Liver (tissue), 8 donors: ENCODE measurements at regions not wholly inside any gene's neighbourhood (a gene's known extent, or its start where the extent isn't known, plus 50 kb on each side); places are given as distances from the start of the nearest gene placed in this dataset.
"Not testable (repeated sequence)": the region's sequence is repeated elsewhere in the genome, so short reads cannot be mapped to it uniquely, and the experiment has no call there.

ENCODE experiments used
- DNase-seq: peaks from one replicate; pipeline ENCODE4 v3.0.0-alpha.2; 2017; ENCODE audit warnings: low spot score
- H3K27ac ChIP-seq, 2 donors: one replicate each; pipeline ENCODE4 v1.7.0; 2013; ENCODE audit warnings: inconsistent platforms in 2 of 2, low read length in 2 of 2, control low read depth in 1 of 2, low read depth in 1 of 2, mild to moderate bottlenecking in 1 of 2
- H3K27me3 ChIP-seq, 4 donors: one replicate each; pipeline versions ENCODE4 v1.6.1 to v1.7.0; 2013; ENCODE audit warnings: low read length in 3 of 4, inconsistent platforms in 1 of 4, mild to moderate bottlenecking in 1 of 4, moderate library complexity in 1 of 4; ENCODE audit not compliant: control insufficient read depth in 4 of 4, insufficient read depth in 4 of 4
- H3K36me3 ChIP-seq, 4 donors: one replicate each; pipeline versions ENCODE4 v1.6.1 to v1.7.0; 2013; ENCODE audit warnings: low read length in 3 of 4, mild to moderate bottlenecking in 3 of 4, low read depth in 1 of 4, moderate library complexity in 1 of 4; ENCODE audit not compliant: control insufficient read depth in 4 of 4, insufficient read depth in 3 of 4
- H3K4me1 ChIP-seq, 4 donors: one replicate each; pipeline versions ENCODE4 v1.6.1 to v1.7.0; 2013; ENCODE audit warnings: low read length in 3 of 4, mild to moderate bottlenecking in 3 of 4, moderate library complexity in 1 of 4; ENCODE audit not compliant: control insufficient read depth in 4 of 4, insufficient read depth in 4 of 4
- H3K4me3 ChIP-seq, 3 donors: one replicate each; pipeline versions ENCODE4 v1.6.1 to v1.7.0; 2013; ENCODE audit warnings: low read length in 3 of 3, control low read depth in 1 of 3, low read depth in 1 of 3, mild to moderate bottlenecking in 1 of 3
- H3K9ac ChIP-seq, 2 donors: one replicate each; pipeline ENCODE4 v1.7.0; 2013; ENCODE audit warnings: low read length in 2 of 2, mild to moderate bottlenecking in 2 of 2, moderate library complexity in 2 of 2, control low read depth in 1 of 2, low read depth in 1 of 2
- H3K9me3 ChIP-seq, 4 donors: one replicate each; pipeline versions ENCODE4 v1.6.1 to v1.7.0; 2013; ENCODE audit warnings: low read length in 3 of 4; ENCODE audit not compliant: control insufficient read depth in 4 of 4
- ATF3 ChIP-seq: IDR thresholded peaks from 2 replicates; pipeline ENCODE4 v1.6.1; 2016; ENCODE audit warnings: antibody characterized with exemption
- CTCF ChIP-seq: fragments of 150-350 bp; IDR thresholded peaks from 2 replicates; pipeline ENCODE4 v1.5.1; 2017; ENCODE audit warnings: improper control_type of control experiment, low read depth, low read length; ENCODE audit not compliant: missing input control
- EGR1 ChIP-seq, 2 donors: IDR thresholded peaks; 2 replicates each; pipeline ENCODE4 v1.6.1; 2016 to 2018; ENCODE audit warnings: antibody characterized with exemption in 2 of 2, low read depth in 2 of 2
- FOXA1 ChIP-seq: IDR thresholded peaks from 2 replicates; pipeline ENCODE4 v1.6.1; 2016; ENCODE audit warnings: antibody characterized with exemption
- FOXA2 ChIP-seq: IDR thresholded peaks from 2 replicates; pipeline ENCODE4 v1.6.1; 2016; ENCODE audit warnings: antibody characterized with exemption
- GABPA ChIP-seq, 2 donors: IDR thresholded peaks in 1 of 2; conservative IDR thresholded peaks in 1 of 2; 2 replicates each; pipeline ENCODE4 v1.6.1; 2016; ENCODE audit warnings: antibody characterized with exemption in 2 of 2, mild to moderate bottlenecking in 1 of 2, moderate library complexity in 1 of 2
- HNF4A ChIP-seq, 2 donors: conservative IDR thresholded peaks; 2 replicates each; pipeline ENCODE4 v1.6.1; 2016; ENCODE audit warnings: antibody characterized with exemption in 2 of 2, mild to moderate bottlenecking in 2 of 2
- HNF4G ChIP-seq: IDR thresholded peaks from 2 replicates; pipeline ENCODE4 v1.6.1; 2016; ENCODE audit warnings: antibody characterized with exemption
- JUND ChIP-seq, 2 donors: IDR thresholded peaks; 2 replicates each; pipeline ENCODE4 v1.6.1; 2016; ENCODE audit warnings: antibody characterized with exemption in 2 of 2
- MAX ChIP-seq: IDR thresholded peaks from 2 replicates; pipeline ENCODE4 v1.6.1; 2016; ENCODE audit warnings: antibody characterized with exemption
- RAD21 ChIP-seq, 2 donors: IDR thresholded peaks; 2 replicates each; pipeline ENCODE4 v1.6.1; 2016; ENCODE audit warnings: antibody characterized with exemption in 2 of 2, mild to moderate bottlenecking in 2 of 2
- REST ChIP-seq: IDR thresholded peaks from 2 replicates; pipeline ENCODE4 v1.6.1; 2016; ENCODE audit warnings: antibody characterized with exemption, mild to moderate bottlenecking
- RXRA ChIP-seq, 2 donors: IDR thresholded peaks; 2 replicates each; pipeline ENCODE4 v1.6.1; 2017 to 2018; ENCODE audit warnings: antibody characterized with exemption in 2 of 2, mild to moderate bottlenecking in 1 of 2
- SP1 ChIP-seq: IDR thresholded peaks from 2 replicates; pipeline ENCODE4 v1.6.1; 2018; ENCODE audit warnings: antibody characterized with exemption, mild to moderate bottlenecking
- TAF1 ChIP-seq: conservative IDR thresholded peaks from 2 replicates; pipeline ENCODE4 v1.6.1; 2016; ENCODE audit warnings: antibody characterized with exemption, mild to moderate bottlenecking
- YY1 ChIP-seq: IDR thresholded peaks from 2 replicates; pipeline ENCODE4 v1.6.1; 2016; ENCODE audit warnings: antibody characterized with exemption, mild to moderate bottlenecking
- WGBS: extraction: QIAGEN DNeasy Blood & Tissue Kit; methylation state at CpG from one replicate; pipeline ENCODE4 v1.1.7; 2013; 5-methylcytosine and 5-hydroxymethylcytosine counted together
- donor health status: healthy.
- donor health status: healthy.
- donor health status: healthy.
- donor health status: healthy.
- donor health status: healthy.

- H3K27me3 ChIP-seq = no peaks in the 10 kb centered on the region
- DNase-seq = no peak
- TF ChIP-seq CTCF (no peak), SP1 (no peak), TAF1 (no peak), FOXA1 (no peak), YY1 (no peak), GABPA (IDR thresholded peaks at IDR 0.05 in 1 of 2, conservative IDR thresholded peaks at IDR 0.05 in 1 of 2) (no peak), REST (no peak), FOXA2 (no peak), EGR1 (IDR thresholded peaks at IDR 0.05; ENCODE audit: low read depth in 2 of 2) (no peak), ATF3 (no peak), JUND (IDR thresholded peaks at IDR 0.05) (no peak), RXRA (IDR thresholded peaks at IDR 0.05) (no peak)
- no peaks in the 10 kb centered on the region for H3K9me3 ChIP-seq
- 74% methylated on average over 10 of the region's 10 CpGs for WGBS
- H3K4me1 ChIP-seq = no peaks in the 10 kb centered on the region
- no peak overlapping the region for H3K9ac ChIP-seq
- no peaks in the 10 kb centered on the region for H3K36me3 ChIP-seq
- H3K4me3 ChIP-seq = no peak overlapping the region
- H3K27ac ChIP-seq = no peak overlapping the region
Observed at GRCh38 chr9:99491408-99492158, 269.5 kb downstream of the SEC61B start.

GRCh38 chr9:99497641-99498040, 275.6 kb downstream of the SEC61B start:
- WGBS = 92% methylated on average over 2 of the region's 2 CpGs
- TF ChIP-seq GABPA (IDR thresholded peaks at IDR 0.05 in 1 of 2, conservative IDR thresholded peaks at IDR 0.05 in 1 of 2) (no peak), JUND (IDR thresholded peaks at IDR 0.05) (no peak), TAF1 (no peak), SP1 (no peak), ATF3 (no peak), RAD21 (IDR thresholded peaks at IDR 0.05) (no peak), CTCF (no peak), HNF4G (no peak), MAX (no peak), HNF4A (conservative IDR thresholded peaks at IDR 0.05) (no peak)
- H3K4me3 ChIP-seq = no peak overlapping the region

GRCh38 chr9:99498979-99499378, 276.9 kb downstream of the SEC61B start:
- not testable (repeated sequence) for H3K27ac ChIP-seq, H3K9ac ChIP-seq, H3K27me3 ChIP-seq, H3K4me1 ChIP-seq, H3K36me3 ChIP-seq, DNase-seq, H3K4me3 ChIP-seq, H3K9me3 ChIP-seq
- WGBS = 43% methylated on average over 16 of the region's 16 CpGs

More at GRCh38 chr9:99497641-99498040, 275.6 kb downstream of the SEC61B start:
- Histone ChIP-seq H3K36me3 (no peaks in the 10 kb centered on the region), H3K27ac (no peak overlapping the region), H3K27me3 (no peaks in the 10 kb centered on the region), H3K9ac (no peak overlapping the region), H3K4me1 (no peaks in the 10 kb centered on the region), H3K9me3 (no peaks in the 10 kb centered on the region)
- DNase-seq = no peak
